Endothelial cell (in vitro differentiated cells): ENCODE measurements at regions not wholly inside any gene's neighbourhood (a gene's known extent, or its start where the extent isn't known, plus 50 kb on each side); places are given as distances from the start of the nearest gene placed in this dataset.
"Not testable (repeated sequence)": the region's sequence is repeated elsewhere in the genome, so short reads cannot be mapped to it uniquely, and the experiment has no call there.

ENCODE experiments used
- DNase-seq: peaks from one replicate; pipeline ENCODE4 v3.0.0; 2021; ENCODE audit warnings: low spot score
- H3K27ac Mint-ChIP-seq: one replicate; pipeline ENCODE4 v1.8.0; 2021; ENCODE audit warnings: mixed read lengths, inconsistent platforms; ENCODE audit not compliant: unreplicated experiment
- H3K27me3 Mint-ChIP-seq: one replicate; pipeline ENCODE4 v1.8.0; 2021; ENCODE audit warnings: mild to moderate bottlenecking, moderate library complexity, mixed read lengths, inconsistent platforms; ENCODE audit not compliant: unreplicated experiment
- H3K36me3 Mint-ChIP-seq: one replicate; pipeline ENCODE4 v1.8.0; 2021; ENCODE audit warnings: mild to moderate bottlenecking, low read depth, mixed read lengths, inconsistent platforms; ENCODE audit not compliant: unreplicated experiment
- H3K4me1 Mint-ChIP-seq: one replicate; pipeline ENCODE4 v1.8.0; 2021; ENCODE audit warnings: mild to moderate bottlenecking, mixed read lengths, inconsistent platforms; ENCODE audit not compliant: unreplicated experiment
- H3K4me3 Mint-ChIP-seq: one replicate; pipeline ENCODE4 v1.8.0; 2021; ENCODE audit warnings: mild to moderate bottlenecking, mixed read lengths, inconsistent platforms; ENCODE audit not compliant: unreplicated experiment
- H3K9me3 Mint-ChIP-seq: one replicate; pipeline ENCODE4 v1.8.0; 2021; ENCODE audit warnings: mixed read lengths, inconsistent platforms; ENCODE audit not compliant: unreplicated experiment
- CTCF ChIP-seq: fragments of 200-600 bp; sonication (generic); IDR thresholded peaks from one replicate; pipeline ENCODE4 v1.5.0; 2021; ENCODE audit warnings: antibody characterized with exemption; ENCODE audit not compliant: unreplicated experiment

- H3K4me1 Mint-ChIP-seq: no peaks in the 10 kb centered on the region
- H3K27ac Mint-ChIP-seq: no peak overlapping the region
- no peaks in the 10 kb centered on the region for H3K36me3 Mint-ChIP-seq
- no peak for TF ChIP-seq CTCF
- H3K9me3 Mint-ChIP-seq: no peaks in the 10 kb centered on the region
- DNase-seq: no peak
- no peak overlapping the region for H3K4me3 Mint-ChIP-seq
- H3K27me3 Mint-ChIP-seq: no peaks in the 10 kb centered on the region
These were observed 54.9 kb upstream of the CDH9 start for GRCh38 chr5:27093279-27093678.

DNA sequence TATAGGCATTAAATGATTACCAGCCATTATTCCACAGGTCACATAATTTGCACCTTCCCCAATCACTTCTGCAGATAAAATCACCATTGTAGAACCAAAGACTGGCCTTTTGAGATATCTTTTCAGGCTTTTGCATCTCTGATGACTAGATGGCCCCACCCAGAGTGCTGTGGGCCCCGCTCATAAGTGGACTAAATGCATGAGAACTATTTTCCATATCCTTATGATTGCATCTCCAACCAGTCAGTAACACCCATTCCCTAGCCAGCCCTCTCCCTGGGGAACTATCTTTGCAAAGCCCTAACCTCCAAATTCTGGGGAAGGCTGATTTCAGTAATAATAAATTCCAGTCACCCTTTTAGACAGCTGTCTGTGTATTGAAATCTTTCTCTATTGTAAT lies 53.5 kb upstream of the CDH9 start:
- Mint-ChIP-seq H3K27ac (no peak overlapping the region), H3K36me3 (no peaks in the 10 kb centered on the region), H3K27me3 (no peaks in the 10 kb centered on the region), H3K4me1 (no peaks in the 10 kb centered on the region), H3K9me3 (no peaks in the 10 kb centered on the region), H3K4me3 (no peak overlapping the region)
- no peak for TF ChIP-seq CTCF
- no peak for DNase-seq

DNA sequence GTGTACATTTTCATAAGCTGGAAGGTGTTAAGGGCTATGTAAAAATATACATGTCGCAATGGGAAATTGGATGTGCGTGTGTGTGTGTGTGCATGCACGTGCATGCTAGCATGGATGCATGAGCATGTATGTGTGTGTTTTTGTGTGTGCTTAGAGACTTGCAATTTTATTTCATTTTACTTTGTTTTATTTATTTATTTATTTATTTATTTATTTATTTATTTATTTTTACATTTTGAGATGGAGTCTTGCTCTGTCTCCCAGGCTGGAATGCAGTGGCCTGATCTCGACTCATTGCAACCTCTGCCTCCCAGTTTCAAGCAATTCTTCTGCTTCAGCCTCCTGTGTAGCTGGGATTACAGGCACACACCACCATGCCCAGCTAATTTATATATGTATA lies 50.4 kb upstream of the CDH9 start:
- H3K9me3 Mint-ChIP-seq, H3K4me3 Mint-ChIP-seq, H3K36me3 Mint-ChIP-seq, H3K27me3 Mint-ChIP-seq, DNase-seq, H3K4me1 Mint-ChIP-seq, H3K27ac Mint-ChIP-seq: not testable (repeated sequence)
